ENCODE measurements at regions not wholly inside any gene's neighbourhood (a gene's known extent, or its start where the extent isn't known, plus 50 kb on each side); places are given as distances from the start of the nearest gene placed in this dataset.

GRCh38 chr2:104043864-104044263 is 810.1 kb upstream of the POU3F3 start:
- no peaks in the 10 kb centered on the region for H3K9me3 ChIP-seq
- H3K36me3 ChIP-seq: no peaks in the 10 kb centered on the region
- no peak overlapping the region for H3K27ac ChIP-seq
- no peak for DNase-seq (ENCODE audit: low spot score in 2 of 2)
- no peaks in the 10 kb centered on the region for H3K4me1 ChIP-seq
- no peak for TF ChIP-seq CTCF (IDR thresholded peaks at IDR 0.05)
- intact Hi-C loops (cut with DNase I): no loop called here
- H3K27me3 ChIP-seq: no peaks in the 10 kb centered on the region
- H3K4me3 ChIP-seq: no peak overlapping the region

- Histone ChIP-seq H3K9me3 (no peaks in the 10 kb centered on the region), H3K36me3 (no peaks in the 10 kb centered on the region), H3K4me1 (no peaks in the 10 kb centered on the region), H3K4me3 (no peak overlapping the region), H3K27ac (no peak overlapping the region), H3K27me3 (no peaks in the 10 kb centered on the region)
- no peak for TF ChIP-seq CTCF (IDR thresholded peaks at IDR 0.05)
- no peak for DNase-seq (ENCODE audit: low spot score in 2 of 2)
- intact Hi-C loops (cut with DNase I): no loop called here
Observed at GRCh38 chr2:104045071-104045470, 808.8 kb upstream of the POU3F3 start.

- intact Hi-C loops (cut with DNase I): no loop called here
- H3K4me3 ChIP-seq: no peak overlapping the region
- DNase-seq (ENCODE audit: low spot score in 2 of 2): no peak
- H3K27ac ChIP-seq: no peak overlapping the region
- H3K27me3 ChIP-seq: no peaks in the 10 kb centered on the region
- H3K9me3 ChIP-seq: no peaks in the 10 kb centered on the region
- H3K4me1 ChIP-seq: no peaks in the 10 kb centered on the region
- no peaks in the 10 kb centered on the region for H3K36me3 ChIP-seq
- no peak for TF ChIP-seq CTCF (IDR thresholded peaks at IDR 0.05)
Observed at GRCh38 chr2:104046466-104046865, 807.4 kb upstream of the POU3F3 start.

- intact Hi-C loops (cut with DNase I): no loop called here
- no peak overlapping the region for H3K4me3 ChIP-seq
- no peak for DNase-seq (ENCODE audit: low spot score in 2 of 2)
- H3K27me3 ChIP-seq: no peaks in the 10 kb centered on the region
- no peak for TF ChIP-seq CTCF (IDR thresholded peaks at IDR 0.05)
- no peaks in the 10 kb centered on the region for H3K9me3 ChIP-seq
- H3K4me1 ChIP-seq: no peaks in the 10 kb centered on the region
- no peak overlapping the region for H3K27ac ChIP-seq
- H3K36me3 ChIP-seq: no peaks in the 10 kb centered on the region
Observed at GRCh38 chr2:104047516-104047915, 806.4 kb upstream of the POU3F3 start.

GRCh38 chr2:104049438-104049837 is 804.5 kb upstream of the POU3F3 start:
- Histone ChIP-seq H3K27ac (no peak overlapping the region), H3K36me3 (no peaks in the 10 kb centered on the region), H3K4me1 (no peaks in the 10 kb centered on the region), H3K27me3 (no peaks in the 10 kb centered on the region), H3K4me3 (no peak overlapping the region), H3K9me3 (no peaks in the 10 kb centered on the region)
- no peak for TF ChIP-seq CTCF (IDR thresholded peaks at IDR 0.05)
- intact Hi-C loops (cut with DNase I): no loop called here
- DNase-seq (ENCODE audit: low spot score in 2 of 2): no peak

GRCh38 chr2:104049981-104050380 is 803.9 kb upstream of the POU3F3 start:
- no peaks in the 10 kb centered on the region for H3K4me1 ChIP-seq
- H3K9me3 ChIP-seq: no peaks in the 10 kb centered on the region
- TF ChIP-seq CTCF (IDR thresholded peaks at IDR 0.05): no peak
- H3K27me3 ChIP-seq: no peaks in the 10 kb centered on the region
- no peak overlapping the region for H3K27ac ChIP-seq
- no peaks in the 10 kb centered on the region for H3K36me3 ChIP-seq
- no peak for DNase-seq (ENCODE audit: low spot score in 2 of 2)
- H3K4me3 ChIP-seq: no peak overlapping the region
- intact Hi-C loops (cut with DNase I): no loop called here

Data from ascending aorta (tissue), 2 donors.